ENCODE measurements at regions not wholly inside any gene's neighbourhood (a gene's known extent, or its start where the extent isn't known, plus 50 kb on each side); places are given as distances from the start of the nearest gene placed in this dataset.

DNA sequence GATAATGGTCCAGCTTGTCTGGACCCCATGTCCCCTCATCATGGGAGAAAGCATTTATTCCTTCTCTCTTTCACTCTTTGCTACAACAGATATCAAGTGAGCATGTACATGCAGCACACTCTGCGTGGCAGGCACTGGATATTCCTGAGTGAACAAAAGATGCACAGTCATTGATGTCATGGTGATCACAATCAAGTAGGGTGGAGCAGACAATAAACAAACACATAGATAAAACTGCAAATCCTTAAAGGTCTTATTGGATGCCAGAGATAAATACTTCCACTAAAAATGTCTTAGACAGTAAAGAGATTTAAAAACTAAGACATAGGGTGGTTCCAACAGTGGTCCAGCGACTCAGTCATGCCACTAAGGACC is 178.0 kb downstream of the ZC3H11B start:
- Histone ChIP-seq H3K27ac (no peak overlapping the region), H3K4me3 (ENCODE audit: low read depth, low read length) (no peak overlapping the region), H3K36me3 (replicated peaks) (no peaks in the 10 kb centered on the region), H3K27me3 (replicated peaks) (no peaks in the 10 kb centered on the region)
- TF ChIP-seq, protein P1, sequence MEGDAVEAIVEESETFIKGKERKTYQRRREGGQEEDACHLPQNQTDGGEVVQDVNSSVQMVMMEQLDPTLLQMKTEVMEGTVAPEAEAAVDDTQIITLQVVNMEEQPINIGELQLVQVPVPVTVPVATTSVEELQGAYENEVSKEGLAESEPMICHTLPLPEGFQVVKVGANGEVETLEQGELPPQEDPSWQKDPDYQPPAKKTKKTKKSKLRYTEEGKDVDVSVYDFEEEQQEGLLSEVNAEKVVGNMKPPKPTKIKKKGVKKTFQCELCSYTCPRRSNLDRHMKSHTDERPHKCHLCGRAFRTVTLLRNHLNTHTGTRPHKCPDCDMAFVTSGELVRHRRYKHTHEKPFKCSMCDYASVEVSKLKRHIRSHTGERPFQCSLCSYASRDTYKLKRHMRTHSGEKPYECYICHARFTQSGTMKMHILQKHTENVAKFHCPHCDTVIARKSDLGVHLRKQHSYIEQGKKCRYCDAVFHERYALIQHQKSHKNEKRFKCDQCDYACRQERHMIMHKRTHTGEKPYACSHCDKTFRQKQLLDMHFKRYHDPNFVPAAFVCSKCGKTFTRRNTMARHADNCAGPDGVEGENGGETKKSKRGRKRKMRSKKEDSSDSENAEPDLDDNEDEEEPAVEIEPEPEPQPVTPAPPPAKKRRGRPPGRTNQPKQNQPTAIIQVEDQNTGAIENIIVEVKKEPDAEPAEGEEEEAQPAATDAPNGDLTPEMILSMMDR (IDR thresholded peaks at IDR 0.05; ENCODE audit: low read depth, low read length, missing control alignments) = no peak
- no peak for DNase-seq
- in situ Hi-C loops (cut with HindIII; ENCODE audit: low pct_ligation_motif_present, low sequenced_read_pairs) = no loop called here

DNA sequence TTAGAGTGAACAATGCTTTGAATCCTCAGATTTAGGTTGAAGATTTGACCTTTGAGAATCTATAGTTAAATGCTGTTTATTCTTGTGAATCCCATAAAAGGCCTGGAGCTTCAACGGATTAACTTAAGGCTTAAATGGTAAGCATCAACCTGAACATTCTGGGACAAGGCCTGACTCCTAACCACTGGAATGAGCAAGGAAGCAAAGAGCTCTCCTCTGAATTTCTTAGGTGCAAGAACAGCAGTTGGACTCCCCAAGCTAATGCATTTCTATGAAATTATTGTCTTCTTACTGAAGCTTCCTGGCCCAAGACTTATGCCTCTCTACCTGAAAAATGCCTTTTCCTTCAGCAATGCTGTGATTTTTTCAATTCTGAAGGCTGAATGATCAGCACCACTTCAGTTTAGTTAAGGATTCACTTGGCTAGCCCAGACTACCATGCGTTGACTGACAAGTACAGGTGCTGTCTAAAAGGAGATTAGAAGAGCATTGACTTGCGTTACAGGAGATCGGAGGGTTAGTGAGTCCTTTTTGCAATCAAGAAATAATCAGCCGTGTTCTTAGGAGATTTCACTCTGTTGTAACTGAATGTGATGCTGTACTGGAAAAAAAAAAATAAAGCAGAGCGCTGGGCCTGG is 178.5 kb downstream of the ZC3H11B start:
- no peak overlapping the region for H3K27ac ChIP-seq
- TF ChIP-seq, protein P1 (IDR thresholded peaks at IDR 0.05; ENCODE audit: low read depth, low read length, missing control alignments) = no peak
- no peaks in the 10 kb centered on the region for H3K27me3 ChIP-seq (replicated peaks)
- no peaks in the 10 kb centered on the region for H3K36me3 ChIP-seq (replicated peaks)
- DNase-seq = no peak
- no peak overlapping the region for H3K4me3 ChIP-seq (ENCODE audit: low read depth, low read length)
- in situ Hi-C loops (cut with HindIII; ENCODE audit: low pct_ligation_motif_present, low sequenced_read_pairs) = no loop called here

DNA sequence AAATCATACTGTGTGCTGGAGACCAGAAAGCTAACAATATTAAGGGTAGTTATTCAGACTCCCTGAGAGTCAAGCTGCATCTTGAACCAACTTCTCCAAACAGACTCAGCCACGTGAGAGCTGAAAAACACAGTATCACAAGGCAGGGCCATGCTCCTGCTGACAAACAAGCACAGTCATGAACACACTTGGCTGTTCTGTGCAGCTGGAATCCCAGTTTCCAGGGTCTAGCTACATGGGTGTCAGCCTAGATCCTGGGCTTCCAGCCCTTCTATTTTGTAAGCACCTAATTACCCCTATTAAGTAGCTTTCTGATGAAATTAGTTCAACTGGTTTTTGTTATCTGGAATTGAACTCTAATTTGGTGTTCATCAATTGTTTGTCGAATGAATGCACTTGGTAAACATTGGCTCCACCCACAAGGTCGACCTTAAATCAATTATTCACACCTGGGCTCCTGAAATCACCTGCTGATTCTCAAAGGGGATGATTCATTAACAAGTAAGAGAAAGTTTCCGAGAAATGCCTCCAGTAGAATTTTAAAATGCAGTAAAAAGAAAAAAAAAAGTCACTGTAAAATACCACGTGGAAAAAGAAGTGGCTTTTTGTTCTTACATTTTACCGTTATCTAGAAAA is 179.3 kb downstream of the ZC3H11B start:
- in situ Hi-C loops (cut with HindIII; ENCODE audit: low pct_ligation_motif_present, low sequenced_read_pairs) = no loop called here
- Histone ChIP-seq H3K27me3 (replicated peaks) (no peaks in the 10 kb centered on the region), H3K4me3 (ENCODE audit: low read depth, low read length) (no peak overlapping the region), H3K36me3 (replicated peaks) (no peaks in the 10 kb centered on the region), H3K27ac (no peak overlapping the region)
- TF ChIP-seq, protein P1 (IDR thresholded peaks at IDR 0.05; ENCODE audit: low read depth, low read length, missing control alignments) = no peak
- DNase-seq = no peak

DNA sequence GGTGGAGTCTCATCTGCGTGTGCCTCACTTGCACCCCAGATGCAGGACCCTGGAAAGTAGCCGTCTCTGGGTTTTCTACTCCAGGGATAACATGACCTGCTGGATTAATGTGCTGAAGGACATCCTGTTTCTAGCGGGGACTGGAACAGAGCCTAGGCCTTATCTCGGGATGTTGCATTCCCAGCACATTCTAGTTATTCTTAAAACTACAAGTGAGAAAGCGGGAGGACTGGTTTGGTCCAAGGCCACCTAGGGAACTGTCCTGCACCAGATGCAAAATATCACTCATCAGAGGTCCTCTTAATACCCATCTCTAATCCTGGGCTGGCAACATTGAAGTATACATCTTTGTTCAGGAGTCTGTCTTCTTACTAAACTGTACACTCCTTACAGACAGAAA is 179.9 kb downstream of the ZC3H11B start:
- H3K27ac ChIP-seq = no peak overlapping the region
- H3K27me3 ChIP-seq (replicated peaks) = no peaks in the 10 kb centered on the region
- DNase-seq = no peak
- H3K4me3 ChIP-seq (ENCODE audit: low read depth, low read length) = no peak overlapping the region
- no peaks in the 10 kb centered on the region for H3K36me3 ChIP-seq (replicated peaks)
- TF ChIP-seq, protein P1 (IDR thresholded peaks at IDR 0.05; ENCODE audit: low read depth, low read length, missing control alignments) = no peak
- in situ Hi-C loops (cut with HindIII; ENCODE audit: low pct_ligation_motif_present, low sequenced_read_pairs) = no loop called here

DNA sequence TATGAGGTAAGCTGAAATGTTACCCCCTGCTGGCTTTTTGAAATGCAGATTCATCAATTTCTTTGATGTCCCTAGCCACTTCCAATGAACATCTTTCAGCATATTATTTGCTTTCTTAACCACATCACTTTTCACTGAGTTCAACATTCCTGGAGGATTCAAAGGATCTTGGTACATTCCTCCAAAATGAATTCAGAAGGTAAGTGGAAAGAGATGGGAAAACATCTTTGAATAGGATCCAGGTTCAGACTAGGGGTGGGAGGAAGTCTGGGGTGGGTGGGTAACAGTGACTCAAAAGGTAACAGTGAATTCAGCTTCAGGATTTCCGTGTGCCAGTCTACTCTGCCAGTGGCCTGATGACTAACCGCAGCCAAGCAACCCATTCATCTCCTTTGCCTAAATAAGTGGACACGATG is 180.7 kb downstream of the ZC3H11B start:
- DNase-seq = no peak
- in situ Hi-C loops (cut with HindIII; ENCODE audit: low pct_ligation_motif_present, low sequenced_read_pairs) = no loop called here
- TF ChIP-seq, protein P1 (IDR thresholded peaks at IDR 0.05; ENCODE audit: low read depth, low read length, missing control alignments) = no peak
- Histone ChIP-seq H3K27me3 (replicated peaks) (no peaks in the 10 kb centered on the region), H3K4me3 (ENCODE audit: low read depth, low read length) (no peak overlapping the region), H3K27ac (no peak overlapping the region), H3K36me3 (replicated peaks) (no peaks in the 10 kb centered on the region)

DNA sequence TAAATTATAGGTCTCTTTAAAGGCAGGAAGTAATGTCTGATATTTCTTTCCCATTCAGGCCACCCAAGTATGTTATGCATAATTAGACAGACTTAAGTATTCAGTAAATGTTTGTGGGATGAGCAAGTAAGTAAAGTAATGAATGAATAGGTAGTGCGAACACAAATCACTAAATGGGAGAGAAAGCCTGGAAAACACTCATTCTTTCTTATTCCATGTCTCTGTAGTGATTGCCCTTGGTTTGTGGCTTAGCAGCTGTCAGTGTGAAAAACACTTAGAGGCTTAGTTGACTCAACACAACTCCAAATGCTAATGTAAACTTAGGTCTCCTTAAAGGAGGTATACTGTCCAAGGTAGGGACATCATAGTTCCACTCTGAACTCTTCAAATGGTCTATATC is 182.5 kb downstream of the ZC3H11B start:
- DNase-seq = no peak

More for the DNA sequence above, 182.5 kb downstream of the ZC3H11B start:
- TF ChIP-seq, protein P1 (IDR thresholded peaks at IDR 0.05; ENCODE audit: low read depth, low read length, missing control alignments) = no peak
- H3K27ac ChIP-seq = no peak overlapping the region
- H3K27me3 ChIP-seq (replicated peaks) = no peaks in the 10 kb centered on the region
- H3K36me3 ChIP-seq (replicated peaks) = no peaks in the 10 kb centered on the region
- in situ Hi-C loops (cut with HindIII; ENCODE audit: low pct_ligation_motif_present, low sequenced_read_pairs) = no loop called here
- no peak overlapping the region for H3K4me3 ChIP-seq (ENCODE audit: low read depth, low read length)
